GM23338 (cell line): ENCODE measurements at regions not wholly inside any gene's neighbourhood (a gene's known extent, or its start where the extent isn't known, plus 50 kb on each side); places are given as distances from the start of the nearest gene placed in this dataset.

ENCODE experiments used
- ATAC-seq: fragments of 200-7000 bp; cut with Tn5 transposase; 3 replicates; pipeline ENCODE4 v1.9.1; 2020
- DNase-seq: peaks from one replicate; pipeline ENCODE4 v3.0.0-alpha.2; 2015; ENCODE audit warnings: low spot score
- H2AFZ ChIP-seq: fragments of 200-600 bp; sonication (generic); 2 replicates; pipeline ENCODE4 v1.8.0; 2016; ENCODE audit warnings: antibody characterized with exemption, mild to moderate bottlenecking, moderate library complexity
- H3F3A ChIP-seq: fragments of 200-600 bp; sonication (generic); replicated peaks from 2 replicates; pipeline ENCODE4 v1.8.0; 2017; ENCODE audit warnings: antibody characterized with exemption, mixed run types, low read depth
- H3K27ac ChIP-seq: fragments of 200-600 bp; sonication (generic); 2 replicates; pipeline ENCODE4 v1.6.1; 2016; ENCODE audit warnings: low read depth
- H3K27me3 ChIP-seq: fragments of 200-600 bp; sonication (generic); 2 replicates; pipeline ENCODE4 v1.8.0; 2016; ENCODE audit warnings: mild to moderate bottlenecking, mixed run types, moderate library complexity; ENCODE audit not compliant: insufficient read depth
- H3K36me3 ChIP-seq: fragments of 200-600 bp; sonication (generic); 2 replicates; pipeline ENCODE4 v1.8.0; 2016; ENCODE audit warnings: mild to moderate bottlenecking; ENCODE audit not compliant: insufficient read depth
- H3K4me1 ChIP-seq: fragments of 200-600 bp; sonication (generic); 2 replicates; pipeline ENCODE4 v1.8.0; 2016; ENCODE audit warnings: mild to moderate bottlenecking, moderate library complexity; ENCODE audit not compliant: insufficient read depth
- H3K4me2 ChIP-seq: fragments of 200-600 bp; sonication (generic); 2 replicates; pipeline ENCODE4 v1.7.1; 2017; ENCODE audit warnings: mixed run types
- H3K4me3 ChIP-seq: fragments of 200-600 bp; sonication (generic); 2 replicates; pipeline ENCODE4 v1.6.1; 2016; ENCODE audit warnings: mixed run types
- H3K79me2 ChIP-seq: fragments of 200-600 bp; sonication (generic); replicated peaks from 2 replicates; pipeline ENCODE4 v1.8.0; 2017; ENCODE audit warnings: mild to moderate bottlenecking; ENCODE audit not compliant: insufficient read depth
- H3K9me2 ChIP-seq: fragments of 200-600 bp; sonication (generic); 2 replicates; pipeline ENCODE4 v1.8.0; 2017; ENCODE audit not compliant: insufficient read depth
- H4K20me1 ChIP-seq: fragments of 200-600 bp; sonication (generic); replicated peaks from 2 replicates; pipeline ENCODE4 v1.8.0; 2017; ENCODE audit warnings: mild to moderate bottlenecking; ENCODE audit not compliant: insufficient read depth
- H3K27ac Mint-ChIP-seq: 2 replicates; pipeline ENCODE4 v1.8.0; 2020; ENCODE audit warnings: inconsistent platforms, mild to moderate bottlenecking, moderate library complexity, mixed read lengths
- H3K27me3 Mint-ChIP-seq: 3 replicates; pipeline ENCODE4 v1.8.0; 2022; ENCODE audit warnings: low read depth, mild to moderate bottlenecking, moderate library complexity, mixed read lengths, inconsistent platforms; ENCODE audit not compliant: insufficient read depth, poor library complexity
- H3K36me3 Mint-ChIP-seq: 3 replicates; pipeline ENCODE4 v1.8.0; 2021; ENCODE audit warnings: low read depth, mild to moderate bottlenecking, inconsistent platforms, moderate library complexity, mixed read lengths
- H3K4me1 Mint-ChIP-seq: 3 replicates; pipeline ENCODE4 v1.8.0; 2020; ENCODE audit warnings: mild to moderate bottlenecking, inconsistent platforms, mixed read lengths
- H3K4me3 Mint-ChIP-seq: 3 replicates; pipeline ENCODE4 v1.8.0; 2021; ENCODE audit warnings: moderate library complexity, mild to moderate bottlenecking, inconsistent platforms, mixed read lengths
- H3K9me3 Mint-ChIP-seq: 3 replicates; pipeline ENCODE4 v1.8.0; 2020; ENCODE audit warnings: moderate library complexity, mild to moderate bottlenecking, inconsistent platforms, mixed read lengths
- EZH2phosphoT487 ChIP-seq: fragments of 200-600 bp; sonication (generic); IDR thresholded peaks from one replicate; pipeline ENCODE4 v1.8.1; 2018; ENCODE audit warnings: antibody characterized with exemption; ENCODE audit not compliant: unreplicated experiment
- JUNB ChIP-seq: IDR thresholded peaks from one replicate; pipeline ENCODE4 v1.6.1; 2016; ENCODE audit warnings: antibody characterized with exemption; ENCODE audit not compliant: unreplicated experiment
- NANOG ChIP-seq: IDR thresholded peaks from 2 replicates; pipeline ENCODE4 v1.6.1; 2016; ENCODE audit warnings: antibody characterized with exemption, borderline replicate concordance
- POLR2AphosphoS5 ChIP-seq: IDR thresholded peaks from 2 replicates; pipeline ENCODE4 v1.6.1; 2016; ENCODE audit warnings: antibody characterized with exemption, low read depth
- STAT1 ChIP-seq: IDR thresholded peaks from one replicate; pipeline ENCODE4 v1.6.1; 2016; ENCODE audit warnings: antibody characterized with exemption; ENCODE audit not compliant: unreplicated experiment
- ZNF331 ChIP-seq: fragments of 250-450 bp; sonication (Bioruptor Pico); IDR thresholded peaks from 2 replicates; pipeline ENCODE4 v1.5.0; 2020; ENCODE audit warnings: low read depth, mild to moderate bottlenecking, moderate library complexity
- TF ChIP-seq, protein P1 (sequence below): IDR thresholded peaks from one replicate; pipeline ENCODE4 v1.6.1; 2018; ENCODE audit warnings: antibody characterized with exemption; ENCODE audit not compliant: unreplicated experiment
- TF ChIP-seq, protein P2 (sequence below), 2 experiments: fragments of 200-600 bp in 1 of 2; sonication (generic) in 1 of 2; conservative IDR thresholded peaks; 2 replicates each; pipeline versions ENCODE4 v1.5.1 to v1.6.1; 2016 to 2017; ENCODE audit warnings: antibody characterized with exemption in 2 of 2, low read depth in 2 of 2, mild to moderate bottlenecking in 2 of 2, moderate library complexity in 1 of 2

DNA sequence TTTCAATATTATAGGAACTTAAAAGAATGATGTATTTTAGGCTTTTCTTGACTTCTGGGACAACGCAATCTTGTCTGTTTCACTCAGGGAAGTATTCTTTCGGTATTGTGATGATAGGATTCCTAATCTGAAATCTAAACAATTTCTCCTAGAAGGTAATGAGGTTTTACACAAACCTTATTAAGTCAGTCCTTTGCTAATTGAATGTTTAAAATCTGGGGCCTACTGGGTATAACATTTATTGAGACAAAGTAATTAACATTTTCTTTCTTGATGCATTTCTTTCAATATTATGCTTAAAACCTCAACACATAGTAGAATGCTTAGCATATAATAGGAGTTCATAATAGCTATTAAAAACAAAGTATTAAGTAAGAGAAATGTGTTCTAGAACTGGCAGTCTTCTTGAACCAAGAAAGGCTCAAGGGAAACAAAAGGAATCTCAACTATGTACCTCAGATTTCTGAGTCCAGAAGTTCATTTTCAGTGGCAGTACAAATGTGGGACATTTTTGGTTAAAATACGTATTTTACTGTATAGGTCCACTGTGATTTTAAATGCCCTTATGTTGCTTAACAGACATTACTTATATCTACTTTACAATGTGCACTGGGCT is 121.4 kb upstream of the BMP2 start:
- H3K4me1 ChIP-seq: no peaks in the 10 kb centered on the region

DNA sequence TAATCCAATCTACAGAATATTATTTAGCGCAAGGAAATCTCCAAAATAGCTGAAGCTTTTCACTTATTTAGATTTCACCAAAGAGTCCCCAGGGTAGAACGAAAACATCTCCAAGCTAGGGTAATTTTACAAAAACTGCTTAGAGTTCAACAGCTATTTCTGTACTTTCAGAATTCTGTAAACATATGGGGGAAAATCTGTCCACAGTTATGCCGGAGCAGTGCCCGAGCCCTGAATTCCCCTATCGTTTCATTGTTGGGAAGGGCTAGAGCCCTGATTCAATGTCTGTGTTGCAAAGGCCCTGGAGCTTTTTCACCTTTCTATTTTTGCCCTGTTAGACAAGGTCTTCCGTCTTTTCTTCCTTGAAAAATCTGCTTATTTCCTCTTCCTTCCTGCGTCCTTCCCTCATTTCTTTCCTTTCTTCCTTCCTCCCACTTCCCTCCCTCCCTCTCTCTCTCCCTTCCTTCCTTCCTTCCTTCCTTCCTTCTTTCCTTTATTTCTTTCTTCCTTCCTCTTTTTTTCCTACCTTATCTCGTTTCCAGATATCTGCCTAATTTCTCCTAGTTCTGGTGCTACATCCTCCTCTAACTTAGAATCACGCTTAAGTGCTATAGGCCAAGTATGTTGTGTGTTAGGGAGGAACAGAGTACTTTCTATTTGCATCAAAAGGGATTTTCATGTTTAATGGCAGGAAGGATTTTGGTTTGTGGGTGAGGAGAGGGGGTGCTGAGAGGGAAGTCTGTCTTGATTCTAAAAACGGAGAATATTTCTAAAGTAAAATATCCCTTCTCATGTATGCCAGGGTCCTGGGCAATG is 122.5 kb upstream of the BMP2 start:
- ATAC-seq: no peak
- H3K27ac Mint-ChIP-seq: peak overlapping the region; percentile 25; the same call in 1 of the 2 replicates
- H3K4me1 ChIP-seq: no peaks in the 10 kb centered on the region

More for the DNA sequence above, 121.4 kb upstream of the BMP2 start:
- Mint-ChIP-seq H3K4me3 (no peak overlapping the region), H3K27ac (no peak overlapping the region), H3K27me3 (no peaks in the 10 kb centered on the region), H3K9me3 (0 out of 3 replicates have a peak, but pooled peaks cover 5% of the 10 kb centered on the region), H3K36me3 (no peaks in the 10 kb centered on the region), H3K4me1 (no peaks in the 10 kb centered on the region)
- ATAC-seq (no peak), DNase-seq (no peak)
- Histone ChIP-seq H2AFZ (no peak overlapping the region), H3K27ac (no peak overlapping the region), H4K20me1 (no peaks in the 10 kb centered on the region), H3K79me2 (no peaks in the 10 kb centered on the region), H3F3A (no peaks in the 10 kb centered on the region), H3K4me2 (no peak overlapping the region), H3K27me3 (no peaks in the 10 kb centered on the region), H3K9me2 (peaks cover 7% of the 10 kb centered on the region), H3K4me3 (no peak overlapping the region), H3K36me3 (no peaks in the 10 kb centered on the region)
- TF ChIP-seq STAT1 (no peak), JUNB (no peak), EZH2phosphoT487 (no peak), ZNF331 (no peak), POLR2AphosphoS5 (no peak)
- TF ChIP-seq, protein P1, sequence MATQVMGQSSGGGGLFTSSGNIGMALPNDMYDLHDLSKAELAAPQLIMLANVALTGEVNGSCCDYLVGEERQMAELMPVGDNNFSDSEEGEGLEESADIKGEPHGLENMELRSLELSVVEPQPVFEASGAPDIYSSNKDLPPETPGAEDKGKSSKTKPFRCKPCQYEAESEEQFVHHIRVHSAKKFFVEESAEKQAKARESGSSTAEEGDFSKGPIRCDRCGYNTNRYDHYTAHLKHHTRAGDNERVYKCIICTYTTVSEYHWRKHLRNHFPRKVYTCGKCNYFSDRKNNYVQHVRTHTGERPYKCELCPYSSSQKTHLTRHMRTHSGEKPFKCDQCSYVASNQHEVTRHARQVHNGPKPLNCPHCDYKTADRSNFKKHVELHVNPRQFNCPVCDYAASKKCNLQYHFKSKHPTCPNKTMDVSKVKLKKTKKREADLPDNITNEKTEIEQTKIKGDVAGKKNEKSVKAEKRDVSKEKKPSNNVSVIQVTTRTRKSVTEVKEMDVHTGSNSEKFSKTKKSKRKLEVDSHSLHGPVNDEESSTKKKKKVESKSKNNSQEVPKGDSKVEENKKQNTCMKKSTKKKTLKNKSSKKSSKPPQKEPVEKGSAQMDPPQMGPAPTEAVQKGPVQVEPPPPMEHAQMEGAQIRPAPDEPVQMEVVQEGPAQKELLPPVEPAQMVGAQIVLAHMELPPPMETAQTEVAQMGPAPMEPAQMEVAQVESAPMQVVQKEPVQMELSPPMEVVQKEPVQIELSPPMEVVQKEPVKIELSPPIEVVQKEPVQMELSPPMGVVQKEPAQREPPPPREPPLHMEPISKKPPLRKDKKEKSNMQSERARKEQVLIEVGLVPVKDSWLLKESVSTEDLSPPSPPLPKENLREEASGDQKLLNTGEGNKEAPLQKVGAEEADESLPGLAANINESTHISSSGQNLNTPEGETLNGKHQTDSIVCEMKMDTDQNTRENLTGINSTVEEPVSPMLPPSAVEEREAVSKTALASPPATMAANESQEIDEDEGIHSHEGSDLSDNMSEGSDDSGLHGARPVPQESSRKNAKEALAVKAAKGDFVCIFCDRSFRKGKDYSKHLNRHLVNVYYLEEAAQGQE: no peak
- TF ChIP-seq, protein P2, sequence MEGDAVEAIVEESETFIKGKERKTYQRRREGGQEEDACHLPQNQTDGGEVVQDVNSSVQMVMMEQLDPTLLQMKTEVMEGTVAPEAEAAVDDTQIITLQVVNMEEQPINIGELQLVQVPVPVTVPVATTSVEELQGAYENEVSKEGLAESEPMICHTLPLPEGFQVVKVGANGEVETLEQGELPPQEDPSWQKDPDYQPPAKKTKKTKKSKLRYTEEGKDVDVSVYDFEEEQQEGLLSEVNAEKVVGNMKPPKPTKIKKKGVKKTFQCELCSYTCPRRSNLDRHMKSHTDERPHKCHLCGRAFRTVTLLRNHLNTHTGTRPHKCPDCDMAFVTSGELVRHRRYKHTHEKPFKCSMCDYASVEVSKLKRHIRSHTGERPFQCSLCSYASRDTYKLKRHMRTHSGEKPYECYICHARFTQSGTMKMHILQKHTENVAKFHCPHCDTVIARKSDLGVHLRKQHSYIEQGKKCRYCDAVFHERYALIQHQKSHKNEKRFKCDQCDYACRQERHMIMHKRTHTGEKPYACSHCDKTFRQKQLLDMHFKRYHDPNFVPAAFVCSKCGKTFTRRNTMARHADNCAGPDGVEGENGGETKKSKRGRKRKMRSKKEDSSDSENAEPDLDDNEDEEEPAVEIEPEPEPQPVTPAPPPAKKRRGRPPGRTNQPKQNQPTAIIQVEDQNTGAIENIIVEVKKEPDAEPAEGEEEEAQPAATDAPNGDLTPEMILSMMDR (conservative IDR thresholded peaks at IDR 0.05; ENCODE audit: low read depth in 2 of 2): no peak

More for the DNA sequence above, 122.5 kb upstream of the BMP2 start:
- Mint-ChIP-seq H3K27me3 (no peaks in the 10 kb centered on the region), H3K36me3 (no peaks in the 10 kb centered on the region), H3K4me3 (no peak overlapping the region), H3K4me1 (no peaks in the 10 kb centered on the region), H3K9me3 (0 out of 3 replicates have a peak, but pooled peaks cover 5% of the 10 kb centered on the region)
- Histone ChIP-seq H3K27me3 (no peaks in the 10 kb centered on the region), H4K20me1 (no peaks in the 10 kb centered on the region), H3K4me2 (no peak overlapping the region), H3K79me2 (no peaks in the 10 kb centered on the region), H3K36me3 (no peaks in the 10 kb centered on the region), H3K27ac (no peak overlapping the region), H3K9me2 (peaks cover 7% of the 10 kb centered on the region), H2AFZ (no peak overlapping the region), H3K4me3 (no peak overlapping the region), H3F3A (no peaks in the 10 kb centered on the region)
- no peak for DNase-seq
- TF ChIP-seq NANOG (no peak), STAT1 (no peak), ZNF331 (no peak)
